ENCODE measurements at regions not wholly inside any gene's neighbourhood (a gene's known extent, or its start where the extent isn't known, plus 50 kb on each side); places are given as distances from the start of the nearest gene placed in this dataset.

GRCh38 chr2:217612211-217612610, 390.6 kb downstream of the TNS1 start:
- Histone ChIP-seq H3K4me1 (ENCODE audit: insufficient read depth, low read length) (peaks cover 2% of the 10 kb centered on the region), H2AFZ (ENCODE audit: low read depth, low read length) (no peak overlapping the region), H3K36me3 (ENCODE audit: insufficient read depth, low read length) (no peaks in the 10 kb centered on the region), H4K20me1 (ENCODE audit: insufficient read depth, low read length) (no peaks in the 10 kb centered on the region), H3K27ac (ENCODE audit: low read depth, low read length) (no peak overlapping the region), H3K79me2 (ENCODE audit: insufficient read depth, low read length) (no peaks in the 10 kb centered on the region), H3K9ac (ENCODE audit: low read length) (no peak overlapping the region), H3K4me2 (ENCODE audit: low read length) (no peak overlapping the region), H3K27me3 (ENCODE audit: insufficient read depth, low read length) (peaks cover 4% of the 10 kb centered on the region), H3K4me3 (ENCODE audit: insufficient read depth, low read depth, low read length) (no peak overlapping the region), H3K9me3 (ENCODE audit: insufficient read depth, low read depth, low read length) (no peaks in the 10 kb centered on the region)
- Mint-ChIP-seq H3K27ac (ENCODE audit: unreplicated experiment) (no peak overlapping the region), H3K4me1 (ENCODE audit: low read depth, unreplicated experiment) (peaks cover 15% of the 10 kb centered on the region), H3K36me3 (ENCODE audit: low read depth, unreplicated experiment) (peaks cover 1% of the 10 kb centered on the region), H3K27me3 (ENCODE audit: low read depth, unreplicated experiment) (peaks cover 2% of the 10 kb centered on the region), H3K4me3 (ENCODE audit: unreplicated experiment) (no peak overlapping the region), H3K9me3 (ENCODE audit: unreplicated experiment) (peaks cover 2% of the 10 kb centered on the region)
- DNase-seq (ENCODE audit: low read depth) = no peak
- TF ChIP-seq EZH2 (IDR thresholded peaks at IDR 0.05; ENCODE audit: insufficient read depth, low read length) (no peak), CTCF (IDR thresholded peaks at IDR 0.05; ENCODE audit: insufficient read depth, low read depth, low read length) (no peak)
- no peak for FAIRE-seq

GRCh38 chr2:217611626-217612127, 391.1 kb downstream of the TNS1 start:
- Histone ChIP-seq H2AFZ (ENCODE audit: low read depth, low read length) (no peak overlapping the region), H3K4me3 (ENCODE audit: insufficient read depth, low read depth, low read length) (no peak overlapping the region), H3K4me1 (ENCODE audit: insufficient read depth, low read length) (peaks cover 2% of the 10 kb centered on the region), H3K9me3 (ENCODE audit: insufficient read depth, low read depth, low read length) (no peaks in the 10 kb centered on the region), H3K79me2 (ENCODE audit: insufficient read depth, low read length) (no peaks in the 10 kb centered on the region), H4K20me1 (ENCODE audit: insufficient read depth, low read length) (no peaks in the 10 kb centered on the region), H3K9ac (ENCODE audit: low read length) (no peak overlapping the region), H3K4me2 (ENCODE audit: low read length) (no peak overlapping the region), H3K36me3 (ENCODE audit: insufficient read depth, low read length) (no peaks in the 10 kb centered on the region), H3K27me3 (ENCODE audit: insufficient read depth, low read length) (peaks cover 5% of the 10 kb centered on the region), H3K27ac (ENCODE audit: low read depth, low read length) (no peak overlapping the region)
- Mint-ChIP-seq H3K9me3 (ENCODE audit: unreplicated experiment) (peaks cover 2% of the 10 kb centered on the region), H3K27me3 (ENCODE audit: low read depth, unreplicated experiment) (peaks cover 2% of the 10 kb centered on the region), H3K36me3 (ENCODE audit: low read depth, unreplicated experiment) (peaks cover 1% of the 10 kb centered on the region), H3K4me3 (ENCODE audit: unreplicated experiment) (no peak overlapping the region), H3K27ac (ENCODE audit: unreplicated experiment) (no peak overlapping the region), H3K4me1 (ENCODE audit: low read depth, unreplicated experiment) (peaks cover 10% of the 10 kb centered on the region)
- no peak for DNase-seq (ENCODE audit: low read depth)
- no peak for FAIRE-seq
- TF ChIP-seq CTCF (IDR thresholded peaks at IDR 0.05; ENCODE audit: insufficient read depth, low read depth, low read length) (no peak), EZH2 (IDR thresholded peaks at IDR 0.05; ENCODE audit: insufficient read depth, low read length) (no peak)

- peaks cover 2% of the 10 kb centered on the region for H3K9me3 Mint-ChIP-seq (ENCODE audit: unreplicated experiment)
- H3K27me3 Mint-ChIP-seq (ENCODE audit: low read depth, unreplicated experiment) = peaks cover 2% of the 10 kb centered on the region
- TF ChIP-seq CTCF (IDR thresholded peaks at IDR 0.05; ENCODE audit: insufficient read depth, low read depth, low read length) (no peak), EZH2 (IDR thresholded peaks at IDR 0.05; ENCODE audit: insufficient read depth, low read length) (no peak)
- Histone ChIP-seq H3K4me1 (ENCODE audit: insufficient read depth, low read length) (peaks cover 2% of the 10 kb centered on the region), H3K27me3 (ENCODE audit: insufficient read depth, low read length) (peaks cover 5% of the 10 kb centered on the region), H3K27ac (ENCODE audit: low read depth, low read length) (no peak overlapping the region), H2AFZ (ENCODE audit: low read depth, low read length) (no peak overlapping the region), H3K36me3 (ENCODE audit: insufficient read depth, low read length) (no peaks in the 10 kb centered on the region), H4K20me1 (ENCODE audit: insufficient read depth, low read length) (no peaks in the 10 kb centered on the region), H3K4me3 (ENCODE audit: insufficient read depth, low read depth, low read length) (no peak overlapping the region), H3K9ac (ENCODE audit: low read length) (no peak overlapping the region), H3K4me2 (ENCODE audit: low read length) (no peak overlapping the region), H3K9me3 (ENCODE audit: insufficient read depth, low read depth, low read length) (no peaks in the 10 kb centered on the region), H3K79me2 (ENCODE audit: insufficient read depth, low read length) (no peaks in the 10 kb centered on the region)
- FAIRE-seq (no peak), DNase-seq (ENCODE audit: low read depth) (no peak)
- H3K36me3 Mint-ChIP-seq (ENCODE audit: low read depth, unreplicated experiment) = peaks cover 1% of the 10 kb centered on the region
- H3K4me1 Mint-ChIP-seq (ENCODE audit: low read depth, unreplicated experiment) = peaks cover 8% of the 10 kb centered on the region
- H3K4me3 Mint-ChIP-seq (ENCODE audit: unreplicated experiment) = no peak overlapping the region
- H3K27ac Mint-ChIP-seq (ENCODE audit: unreplicated experiment) = no peak overlapping the region
These were observed 391.7 kb downstream of the TNS1 start for GRCh38 chr2:217611056-217611455.
